BE2C (cell line): ENCODE measurements at regions not wholly inside any gene's neighbourhood (a gene's known extent, or its start where the extent isn't known, plus 50 kb on each side); places are given as distances from the start of the nearest gene placed in this dataset.

Experiments used
- DNase-seq: peaks from one replicate; pipeline ENCODE4 v3.0.0-alpha.2; 2020
- H3K27me3 ChIP-seq: fragments of 250-450 bp; sonication (Bioruptor Pico); 2 replicates; pipeline ENCODE4 v1.5.1; 2020; ENCODE audit warnings: mild to moderate bottlenecking
- H3K36me3 ChIP-seq: fragments of 250-450 bp; sonication (Bioruptor Pico); 2 replicates; pipeline ENCODE4 v1.5.1; 2020; ENCODE audit warnings: mild to moderate bottlenecking
- H3K4me1 ChIP-seq: fragments of 250-450 bp; sonication (Bioruptor Pico); 2 replicates; pipeline ENCODE4 v1.5.1; 2020
- H3K4me3 ChIP-seq: 2 replicates; pipeline ENCODE4 v1.5.1; 2011; ENCODE audit warnings: low read depth, low read length
- H3K9me3 ChIP-seq: fragments of 250-450 bp; sonication (Bioruptor Pico); 2 replicates; pipeline ENCODE4 v1.5.1; 2020
- CTCF ChIP-seq: IDR thresholded peaks from 2 replicates; pipeline ENCODE4 v1.5.1; 2012; ENCODE audit warnings: mild to moderate bottlenecking, low read depth, low read length

GRCh38 chr22:45098056-45098455 is 65.7 kb upstream of the NUP50 start:
- H3K4me3 ChIP-seq, result no peak overlapping the region
- TF ChIP-seq CTCF, result no peak
- DNase-seq, result no peak
- H3K36me3 ChIP-seq, result no peaks in the 10 kb centered on the region
- H3K4me1 ChIP-seq, result peaks cover 6% of the 10 kb centered on the region
- no peaks in the 10 kb centered on the region; the same call in 1 of the 2 replicates for H3K9me3 ChIP-seq
- H3K27me3 ChIP-seq, result 0 out of 2 replicates have a peak, but pooled peaks cover 6% of the 10 kb centered on the region

- no peaks in the 10 kb centered on the region; the same call in 1 of the 2 replicates for H3K9me3 ChIP-seq
- H3K4me3 ChIP-seq, result no peak overlapping the region
- H3K27me3 ChIP-seq, result 0 out of 2 replicates have a peak, but pooled peaks cover 6% of the 10 kb centered on the region
- TF ChIP-seq CTCF, result no peak
- H3K36me3 ChIP-seq, result no peaks in the 10 kb centered on the region
- H3K4me1 ChIP-seq, result peaks cover 6% of the 10 kb centered on the region
- no peak for DNase-seq
Measured at GRCh38 chr22:45099961-45100360, 63.8 kb upstream of the NUP50 start.

GRCh38 chr22:45101515-45102227 is 62.1 kb upstream of the NUP50 start:
- Histone ChIP-seq H3K9me3 (no peaks in the 10 kb centered on the region; the same call in 1 of the 2 replicates), H3K4me1 (peaks cover 6% of the 10 kb centered on the region), H3K36me3 (no peaks in the 10 kb centered on the region), H3K27me3 (0 out of 2 replicates have a peak, but pooled peaks cover 2% of the 10 kb centered on the region), H3K4me3 (no peak overlapping the region)
- peak; percentile 75 for DNase-seq
- TF ChIP-seq CTCF, result peak; percentile 73

GRCh38 chr22:45102896-45103420 is 60.8 kb upstream of the NUP50 start:
- Histone ChIP-seq H3K4me3 (no peak overlapping the region), H3K4me1 (peaks cover 6% of the 10 kb centered on the region), H3K36me3 (no peaks in the 10 kb centered on the region), H3K27me3 (no peaks in the 10 kb centered on the region), H3K9me3 (no peaks in the 10 kb centered on the region; the same call in 1 of the 2 replicates)
- DNase-seq, result no peak
- no peak for TF ChIP-seq CTCF

GRCh38 chr22:45103756-45104155 is 60.0 kb upstream of the NUP50 start:
- Histone ChIP-seq H3K4me1 (peaks cover 6% of the 10 kb centered on the region), H3K36me3 (no peaks in the 10 kb centered on the region), H3K4me3 (no peak overlapping the region), H3K9me3 (no peaks in the 10 kb centered on the region; the same call in 1 of the 2 replicates), H3K27me3 (no peaks in the 10 kb centered on the region)
- TF ChIP-seq CTCF, result peak; percentile 29
- no peak for DNase-seq

GRCh38 chr22:45104313-45104712 is 59.4 kb upstream of the NUP50 start:
- no peak for DNase-seq
- no peaks in the 10 kb centered on the region for H3K36me3 ChIP-seq
- H3K4me1 ChIP-seq, result peaks cover 6% of the 10 kb centered on the region
- no peaks in the 10 kb centered on the region for H3K27me3 ChIP-seq
- TF ChIP-seq CTCF, result no peak
- H3K9me3 ChIP-seq, result no peaks in the 10 kb centered on the region; the same call in 1 of the 2 replicates
- no peak overlapping the region for H3K4me3 ChIP-seq
